HEK293T (cell line): ENCODE measurements at regions not wholly inside any gene's neighbourhood (a gene's known extent, or its start where the extent isn't known, plus 50 kb on each side); places are given as distances from the start of the nearest gene placed in this dataset.

Source experiments
- CTCF ChIA-PET: fragments of 350-600 bp; formaldehyde crosslinking; extraction: SDS; loops from one replicate; lab custom pipeline; 2021; ENCODE audit warnings: antibody characterized with exemption, inconsistent platforms; lab: Yijun Ruan, JAX
- POLR2A ChIA-PET: fragments of 350-600 bp; formaldehyde crosslinking; extraction: SDS; loops from one replicate; lab custom pipeline; 2020; ENCODE audit warnings: antibody characterized with exemption, inconsistent platforms; lab: Yijun Ruan, JAX
- DNase-seq: peaks from one replicate; pipeline ENCODE4 v3.0.0; 2012; ENCODE audit warnings: mixed read lengths; ENCODE audit errors: extremely low spot score
- ARNT ChIP-seq: fragments of 450-650 bp; IDR thresholded peaks from 2 replicates; pipeline ENCODE4 v1.6.1; 2017; ENCODE audit warnings: mild to moderate bottlenecking
- BHLHE40 ChIP-seq: fragments of 450-650 bp; IDR thresholded peaks from 2 replicates; pipeline ENCODE4 v1.6.1; 2016; ENCODE audit warnings: mild to moderate bottlenecking, moderate library complexity, borderline replicate concordance
- CTBP1 ChIP-seq: fragments of 450-650 bp; IDR thresholded peaks from 2 replicates; pipeline ENCODE4 v1.6.1; 2016; ENCODE audit warnings: borderline replicate concordance
- ELF4 ChIP-seq: fragments of 450-650 bp; IDR thresholded peaks from 2 replicates; pipeline ENCODE4 v1.6.1; 2017; ENCODE audit warnings: antibody characterized with exemption
- FOXA1 ChIP-seq: fragments of 450-650 bp; IDR thresholded peaks from 2 replicates; pipeline ENCODE4 v1.6.1; 2016; ENCODE audit warnings: mild to moderate bottlenecking
- FOXK2 ChIP-seq: fragments of 450-650 bp; IDR thresholded peaks from 2 replicates; pipeline ENCODE4 v1.6.1; 2016; ENCODE audit warnings: mild to moderate bottlenecking
- FOXM1 ChIP-seq: fragments of 450-650 bp; IDR thresholded peaks from 2 replicates; pipeline ENCODE4 v1.6.1; 2017; ENCODE audit warnings: mild to moderate bottlenecking, borderline replicate concordance
- HDGF ChIP-seq: fragments of 450-650 bp; IDR thresholded peaks from 2 replicates; pipeline ENCODE4 v1.6.1; 2017; ENCODE audit warnings: antibody characterized with exemption, borderline replicate concordance
- L3MBTL2 ChIP-seq: fragments of 450-650 bp; conservative IDR thresholded peaks from 2 replicates; pipeline ENCODE4 v1.6.1; 2016; ENCODE audit warnings: mild to moderate bottlenecking
- LEF1 ChIP-seq: fragments of 450-650 bp; IDR thresholded peaks from 2 replicates; pipeline ENCODE4 v1.6.1; 2017; ENCODE audit warnings: mild to moderate bottlenecking, borderline replicate concordance
- NFRKB ChIP-seq: fragments of 450-650 bp; IDR thresholded peaks from 2 replicates; pipeline ENCODE4 v1.6.1; 2016; ENCODE audit warnings: mild to moderate bottlenecking, moderate library complexity
- SP1 ChIP-seq: fragments of 450-650 bp; IDR thresholded peaks from 2 replicates; pipeline ENCODE4 v1.6.1; 2017
- SUZ12 ChIP-seq: fragments of 450-650 bp; IDR thresholded peaks from 2 replicates; pipeline ENCODE4 v1.6.1; 2016; ENCODE audit warnings: mild to moderate bottlenecking
- TARDBP ChIP-seq: fragments of 450-650 bp; IDR thresholded peaks from 2 replicates; pipeline ENCODE4 v1.6.1; 2016
- ZNF384 ChIP-seq: fragments of 450-650 bp; IDR thresholded peaks from 2 replicates; pipeline ENCODE4 v1.6.1; 2016
- TF ChIP-seq, protein P1 (sequence below): fragments of 450-650 bp; IDR thresholded peaks from 2 replicates; pipeline ENCODE4 v1.6.1; 2016

DNA sequence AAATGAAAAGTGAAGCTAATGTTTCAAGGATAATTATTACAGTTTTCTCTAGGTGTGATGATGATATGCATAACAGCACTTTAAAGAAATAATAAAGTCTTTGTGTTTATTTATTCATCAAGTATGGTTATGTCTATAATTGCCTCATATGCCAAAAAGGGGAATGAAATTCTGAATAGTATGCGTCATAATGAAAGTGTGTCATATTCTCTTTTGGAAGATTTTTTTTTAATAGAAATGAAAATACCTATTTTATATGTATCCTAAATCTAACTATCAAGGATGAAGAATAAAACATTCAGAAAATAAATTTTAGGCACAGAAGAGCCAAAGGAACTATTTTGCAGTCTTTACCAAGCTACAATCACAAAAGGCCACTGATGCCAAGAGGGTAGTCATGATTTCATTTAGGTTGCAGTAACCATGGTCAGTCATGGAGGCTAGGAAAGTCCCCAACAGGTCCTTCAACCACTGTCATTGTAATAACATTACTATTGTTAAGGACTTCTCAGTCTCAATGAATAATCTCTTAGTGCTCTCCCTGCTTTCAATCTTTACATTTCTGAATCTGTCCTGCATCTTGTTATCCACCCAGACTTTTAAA lies 712.5 kb downstream of the DCDC2C start:
- TF ChIP-seq ZNF384: no peak
- no peak for TF ChIP-seq SUZ12
- ChIA-PET CTCF (no interaction called here), POLR2A (no interaction called here)
- DNase-seq: no peak

DNA sequence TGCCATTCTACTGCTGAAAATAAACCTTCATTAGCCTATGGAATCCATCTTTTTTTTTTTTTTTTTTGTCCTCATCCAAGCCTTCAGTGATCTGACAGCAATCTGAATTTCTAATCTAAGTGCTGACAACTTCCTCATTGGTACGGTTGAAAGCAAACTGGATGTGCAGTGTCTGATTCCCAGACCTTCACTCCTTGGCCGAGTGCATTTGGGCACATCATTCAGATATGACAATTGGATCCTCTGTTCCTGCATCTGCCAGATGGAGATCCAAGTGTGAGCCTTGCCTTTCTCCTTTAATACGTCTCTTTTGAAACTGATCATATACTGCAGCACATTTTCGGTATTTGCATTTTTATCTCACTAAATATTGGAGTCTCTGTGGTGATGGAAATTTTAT lies 713.1 kb downstream of the DCDC2C start:
- POLR2A ChIA-PET: no interaction called here
- no peak for DNase-seq
- no peak for TF ChIP-seq ZNF384
- TF ChIP-seq ARNT: no peak
- no peak for TF ChIP-seq FOXM1
- no peak for TF ChIP-seq LEF1
- TF ChIP-seq, protein P1, sequence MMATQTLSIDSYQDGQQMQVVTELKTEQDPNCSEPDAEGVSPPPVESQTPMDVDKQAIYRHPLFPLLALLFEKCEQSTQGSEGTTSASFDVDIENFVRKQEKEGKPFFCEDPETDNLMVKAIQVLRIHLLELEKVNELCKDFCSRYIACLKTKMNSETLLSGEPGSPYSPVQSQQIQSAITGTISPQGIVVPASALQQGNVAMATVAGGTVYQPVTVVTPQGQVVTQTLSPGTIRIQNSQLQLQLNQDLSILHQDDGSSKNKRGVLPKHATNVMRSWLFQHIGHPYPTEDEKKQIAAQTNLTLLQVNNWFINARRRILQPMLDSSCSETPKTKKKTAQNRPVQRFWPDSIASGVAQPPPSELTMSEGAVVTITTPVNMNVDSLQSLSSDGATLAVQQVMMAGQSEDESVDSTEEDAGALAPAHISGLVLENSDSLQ: no peak
- TF ChIP-seq TARDBP: no peak
- no peak for TF ChIP-seq L3MBTL2
- CTCF ChIA-PET: no interaction called here

DNA sequence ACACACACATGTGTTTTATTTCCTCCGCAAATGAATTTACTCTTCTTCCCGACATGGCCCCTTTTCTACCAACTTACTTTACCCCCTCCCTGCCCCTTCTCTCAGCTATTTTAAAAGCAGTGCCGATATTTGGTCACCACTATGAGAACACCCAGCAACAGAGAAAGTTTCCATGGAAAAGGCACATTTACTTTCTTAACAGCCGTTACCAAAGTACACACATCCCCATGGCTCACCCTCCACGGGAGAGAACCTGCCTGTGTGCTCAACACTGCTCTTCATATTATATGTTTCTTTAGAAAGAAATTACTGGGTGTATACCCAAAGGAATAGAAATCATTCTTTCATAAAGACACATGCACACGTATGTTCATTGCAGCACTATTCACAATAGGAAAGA lies 714.4 kb downstream of the DCDC2C start:
- no peak for DNase-seq
- ChIA-PET POLR2A (no interaction called here), CTCF (no interaction called here)
- TF ChIP-seq CTBP1 (no peak), LEF1 (no peak), ZNF384 (no peak), TARDBP (no peak), NFRKB (no peak), SP1 (no peak), ARNT (no peak), L3MBTL2 (no peak), FOXA1 (no peak), FOXK2 (no peak), FOXM1 (no peak), BHLHE40 (no peak), ELF4 (no peak), SUZ12 (no peak), HDGF (no peak)
- TF ChIP-seq, protein P1: no peak

DNA sequence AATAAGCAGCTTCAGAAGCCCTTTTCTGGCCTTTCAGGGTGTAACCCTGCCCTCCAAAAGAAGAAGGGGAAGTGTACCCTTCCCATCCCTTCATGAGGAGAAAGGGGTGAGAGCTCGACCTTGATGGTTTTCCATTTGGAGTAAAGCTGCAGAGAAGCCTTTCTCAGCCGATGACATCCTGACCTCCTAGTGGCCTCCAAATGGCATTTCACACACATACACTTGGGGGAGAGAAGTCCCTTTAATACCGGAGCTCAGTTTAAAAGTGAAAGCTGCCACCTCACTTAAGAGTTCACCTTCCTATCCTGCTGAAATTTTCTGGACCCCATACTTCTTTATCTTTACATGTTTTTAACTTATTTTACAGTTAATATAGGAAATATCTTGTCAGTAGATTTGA lies 716.7 kb downstream of the DCDC2C start:
- TF ChIP-seq BHLHE40 (no peak), HDGF (no peak), L3MBTL2 (no peak), LEF1 (no peak), SUZ12 (no peak), FOXM1 (no peak), FOXA1 (no peak), ELF4 (no peak), SP1 (no peak), ZNF384 (no peak), CTBP1 (no peak), NFRKB (no peak)
- TF ChIP-seq, protein P1: no peak
- POLR2A ChIA-PET: no interaction called here
- CTCF ChIA-PET: no interaction called here
- DNase-seq: no peak

DNA sequence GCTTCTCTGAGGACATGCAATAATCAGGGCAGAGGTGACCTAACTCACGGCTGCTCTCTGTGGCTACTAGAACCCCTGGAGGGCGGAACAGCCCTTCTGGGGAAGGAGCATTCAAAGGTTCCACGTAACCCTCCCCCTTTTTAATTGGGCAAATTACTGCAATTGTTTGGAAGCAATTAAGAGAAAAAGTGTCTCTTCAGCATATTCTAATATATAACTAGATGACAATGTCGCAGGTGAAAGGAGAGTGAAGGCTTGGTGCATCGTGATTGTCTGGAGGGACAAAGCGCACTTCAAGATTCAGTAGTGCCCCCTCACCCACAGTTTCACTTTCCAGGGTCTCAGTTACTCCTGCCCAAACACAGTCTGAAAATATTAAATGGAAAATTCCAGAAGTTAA lies 720.8 kb downstream of the DCDC2C start:
- CTCF ChIA-PET: no interaction called here
- TF ChIP-seq L3MBTL2: no peak
- TF ChIP-seq NFRKB: no peak
- TF ChIP-seq SUZ12: no peak
- TF ChIP-seq FOXA1: no peak
- TF ChIP-seq CTBP1: no peak
- TF ChIP-seq SP1: no peak
- no peak for TF ChIP-seq FOXM1
- TF ChIP-seq TARDBP: no peak
- TF ChIP-seq ZNF384: no peak
- TF ChIP-seq ELF4: no peak
- TF ChIP-seq BHLHE40: no peak
- TF ChIP-seq, protein P1: no peak
- no peak for TF ChIP-seq HDGF
- TF ChIP-seq LEF1: no peak
- no peak for TF ChIP-seq FOXK2
- TF ChIP-seq ARNT: no peak
- DNase-seq: no peak
- POLR2A ChIA-PET: no interaction called here

DNA sequence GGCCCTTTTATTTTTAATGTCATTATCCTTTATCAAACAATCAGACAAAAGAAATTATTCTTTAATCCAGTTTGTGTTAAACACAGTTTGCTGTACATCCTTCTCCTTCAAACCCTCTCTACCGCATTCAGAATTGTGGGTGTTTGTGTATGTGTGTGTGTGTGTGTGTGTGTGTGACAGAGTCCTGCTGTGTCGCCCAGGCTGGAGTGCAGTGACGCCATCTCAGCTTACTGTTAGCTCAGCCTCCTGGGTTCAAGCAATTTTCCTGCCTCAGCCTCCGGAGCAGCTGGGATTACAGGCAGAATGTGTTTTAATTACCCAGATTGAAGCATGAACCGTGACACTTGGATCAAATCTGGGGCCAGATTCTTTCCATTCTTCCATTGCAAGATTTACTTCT lies 723.7 kb downstream of the DCDC2C start:
- CTCF ChIA-PET: no interaction called here
- no peak for TF ChIP-seq TARDBP
- no peak for TF ChIP-seq CTBP1
- TF ChIP-seq FOXA1: no peak
- TF ChIP-seq L3MBTL2: no peak
- TF ChIP-seq HDGF: no peak
- no peak for TF ChIP-seq FOXK2
- TF ChIP-seq NFRKB: no peak
- TF ChIP-seq SUZ12: no peak
- no peak for TF ChIP-seq LEF1
- TF ChIP-seq BHLHE40: no peak
- TF ChIP-seq ARNT: no peak
- TF ChIP-seq FOXM1: no peak
- TF ChIP-seq SP1: no peak
- TF ChIP-seq ZNF384: no peak
- no peak for TF ChIP-seq ELF4
- TF ChIP-seq, protein P1: no peak
- POLR2A ChIA-PET: no interaction called here
- DNase-seq: no peak
